Fibroblast of skin of abdomen (primary cell): ENCODE measurements at regions not wholly inside any gene's neighbourhood (a gene's known extent, or its start where the extent isn't known, plus 50 kb on each side); places are given as distances from the start of the nearest gene placed in this dataset.

Experiments used
- DNase-seq: peaks from one replicate; pipeline ENCODE4 v3.0.0-alpha.2; 2013

DNA sequence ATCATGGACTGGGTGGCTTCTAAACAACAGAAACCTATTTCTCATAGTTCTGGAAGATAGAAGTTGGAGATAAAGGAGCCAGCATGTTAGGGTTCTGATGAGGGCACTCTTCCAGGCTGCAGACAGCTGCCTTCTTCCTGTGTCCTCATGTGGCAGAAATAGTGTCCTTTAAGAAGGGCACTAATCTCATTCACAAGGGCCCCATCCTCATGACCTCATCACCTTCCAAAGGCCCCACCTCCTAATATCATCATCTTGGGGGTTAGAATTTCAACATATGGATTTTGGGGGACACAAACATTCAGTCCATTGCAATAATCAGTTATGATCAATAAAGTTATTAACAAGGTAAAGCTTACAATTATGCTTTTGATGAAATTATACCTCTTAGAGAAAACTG, 130.8 kb upstream of the SLC22A23 start:
- no peak for DNase-seq

DNA sequence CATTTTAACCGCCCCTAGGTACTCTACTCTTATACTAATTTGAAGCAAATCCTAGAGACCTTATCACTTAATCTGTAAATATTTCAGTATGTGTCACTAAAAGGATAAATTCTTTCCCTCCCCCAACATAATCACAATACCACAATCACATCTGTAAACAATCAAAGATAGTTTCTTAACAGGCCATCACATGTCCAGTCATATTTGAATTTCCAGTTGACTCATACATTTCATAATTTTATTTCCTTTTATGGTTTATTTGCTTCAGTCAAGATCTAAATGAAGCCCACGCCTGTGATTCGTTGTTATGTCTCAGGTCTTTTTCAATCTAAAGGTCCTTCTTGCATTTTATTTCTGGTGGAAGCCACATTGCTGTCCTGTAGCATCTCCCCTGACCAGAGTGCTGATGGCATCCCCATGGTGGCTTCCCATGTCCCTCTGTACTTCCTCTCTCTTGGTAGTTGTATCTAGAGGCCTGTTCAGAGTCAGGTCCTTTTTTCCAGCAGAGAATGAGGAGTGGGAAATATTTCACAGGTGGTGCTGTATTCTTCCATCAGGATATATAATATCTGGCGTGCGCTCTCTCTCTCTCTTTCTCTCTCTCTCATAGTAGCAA, 128.6 kb upstream of the SLC22A23 start:
- DNase-seq, result peak; percentile 92

DNA sequence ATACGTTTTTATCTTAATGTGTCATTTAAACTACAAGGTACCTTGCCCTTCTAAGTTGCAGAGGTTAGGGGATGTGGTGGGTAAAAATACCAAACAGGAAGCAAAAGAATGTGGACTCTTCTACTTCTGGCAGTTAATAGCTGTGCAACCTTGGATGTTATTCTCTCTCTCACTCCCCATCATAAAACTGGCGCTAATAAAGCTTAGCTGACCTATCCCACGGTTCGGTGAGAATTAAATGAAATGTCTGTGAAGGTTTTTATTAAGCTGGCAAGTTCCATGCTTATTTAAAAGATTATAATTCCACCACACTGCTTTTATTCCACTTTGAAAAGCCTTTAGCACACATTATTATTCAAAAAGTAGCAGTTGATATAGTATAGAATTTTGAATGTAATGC, 127.8 kb upstream of the SLC22A23 start:
- peak; percentile 26 for DNase-seq

DNA sequence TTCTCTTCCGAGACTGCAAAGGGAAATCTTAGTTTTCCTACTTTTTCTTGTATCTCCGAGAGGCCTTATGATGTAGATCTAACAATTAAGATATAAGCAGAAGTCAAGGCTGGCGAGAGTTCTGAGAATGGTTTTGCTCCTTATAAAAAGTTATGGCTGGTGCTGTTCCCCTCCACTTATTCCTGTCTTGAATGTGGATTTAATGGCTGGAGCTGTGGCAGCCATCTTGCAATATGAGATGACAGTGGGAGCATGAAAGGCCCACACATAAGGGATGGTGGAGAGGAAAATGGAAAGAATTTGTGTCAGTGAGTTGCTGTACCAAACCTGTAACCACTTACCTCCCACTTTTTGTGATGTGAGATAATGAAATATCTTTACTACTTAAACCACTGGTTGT, 124.6 kb upstream of the SLC22A23 start:
- DNase-seq, result no peak

GRCh38 chr6:3579652-3580175, 122.9 kb upstream of the SLC22A23 start:
- DNase-seq, result no peak

DNA sequence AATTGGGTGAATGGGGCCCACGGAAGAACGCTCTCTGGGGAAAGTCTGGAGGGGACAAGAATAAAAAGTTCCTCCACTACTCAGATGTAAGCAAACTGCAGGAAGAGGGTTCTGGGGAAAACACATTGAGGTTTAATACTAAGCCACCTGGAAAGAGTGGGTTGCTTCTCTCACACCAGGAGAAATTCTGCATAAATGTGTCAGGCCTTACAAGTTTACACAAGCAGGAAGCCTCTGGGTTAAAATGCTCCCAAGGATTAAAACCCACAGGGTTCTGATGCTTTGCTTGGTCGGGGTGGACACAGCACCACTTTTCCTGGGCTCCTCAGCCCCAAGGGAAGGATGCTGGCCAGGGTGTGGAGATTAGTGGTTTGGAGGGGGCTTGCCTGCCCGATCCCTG, 122.1 kb upstream of the SLC22A23 start:
- no peak for DNase-seq

DNA sequence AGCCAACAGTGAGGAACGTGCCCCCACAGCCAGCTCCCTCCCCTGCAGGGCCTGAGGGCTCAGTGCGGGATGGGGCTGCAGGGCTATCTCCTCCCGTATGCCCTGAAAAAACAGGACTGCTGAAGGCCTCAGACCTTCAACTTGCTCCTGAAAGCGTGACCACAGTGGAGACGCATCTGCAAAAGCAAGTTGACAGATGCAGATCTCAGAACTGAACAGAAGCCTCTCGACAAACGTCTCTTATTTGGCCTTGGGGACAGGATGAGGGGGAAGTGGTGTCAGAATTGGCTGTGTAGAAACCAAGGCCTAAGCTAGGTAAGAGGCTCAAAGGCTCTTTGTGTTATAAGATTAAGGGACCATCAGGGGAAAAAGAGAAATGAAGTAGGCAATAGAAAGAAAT, 120.7 kb upstream of the SLC22A23 start:
- DNase-seq, result no peak

DNA sequence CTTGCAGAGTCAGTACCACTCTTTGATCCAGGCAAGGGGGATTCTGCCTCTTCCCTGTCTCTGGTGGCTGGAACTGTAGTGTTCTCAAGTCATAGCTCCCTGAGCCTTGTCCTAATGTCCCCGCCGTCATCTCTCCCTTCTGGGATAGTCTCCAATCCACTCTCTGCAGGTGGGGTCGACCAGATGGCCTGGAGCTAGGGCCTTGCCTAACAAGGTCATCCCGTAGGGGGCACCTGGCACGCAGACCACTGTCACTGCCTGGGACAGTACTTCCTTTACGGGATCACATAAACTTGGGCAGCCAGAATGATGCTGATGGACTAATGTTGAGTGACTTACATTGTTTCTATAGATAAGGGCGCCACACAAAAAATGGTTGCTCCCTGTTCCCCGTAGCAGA, 118.9 kb upstream of the SLC22A23 start:
- DNase-seq, result no peak

- DNase-seq, result no peak
These were observed 118.3 kb upstream of the SLC22A23 start for GRCh38 chr6:3575166-3575565.

DNA sequence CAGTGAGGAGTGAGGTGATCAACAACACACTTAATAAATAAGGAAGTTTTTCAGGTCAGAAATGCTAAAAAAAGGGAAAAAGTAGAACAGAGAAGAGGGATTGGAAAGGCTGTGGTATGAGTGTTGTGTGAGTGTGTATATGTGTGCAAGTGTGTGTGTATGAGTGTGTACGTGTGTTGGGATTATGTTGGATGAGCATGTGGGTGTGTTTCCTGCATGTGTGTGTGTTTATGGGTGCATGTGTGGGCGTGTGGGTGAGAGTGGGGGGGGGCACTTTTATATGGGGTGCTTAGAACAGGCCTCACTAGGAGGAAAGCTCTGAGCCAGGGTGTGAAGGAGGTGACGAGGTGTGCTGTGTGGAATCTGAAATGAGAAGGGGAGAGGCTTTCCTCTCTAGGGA, 116.8 kb upstream of the SLC22A23 start:
- DNase-seq, result no peak

- DNase-seq, result no peak
These were observed 115.0 kb upstream of the SLC22A23 start for GRCh38 chr6:3571836-3572235.

GRCh38 chr6:3571250-3571681, 114.4 kb upstream of the SLC22A23 start:
- DNase-seq, result no peak

DNA sequence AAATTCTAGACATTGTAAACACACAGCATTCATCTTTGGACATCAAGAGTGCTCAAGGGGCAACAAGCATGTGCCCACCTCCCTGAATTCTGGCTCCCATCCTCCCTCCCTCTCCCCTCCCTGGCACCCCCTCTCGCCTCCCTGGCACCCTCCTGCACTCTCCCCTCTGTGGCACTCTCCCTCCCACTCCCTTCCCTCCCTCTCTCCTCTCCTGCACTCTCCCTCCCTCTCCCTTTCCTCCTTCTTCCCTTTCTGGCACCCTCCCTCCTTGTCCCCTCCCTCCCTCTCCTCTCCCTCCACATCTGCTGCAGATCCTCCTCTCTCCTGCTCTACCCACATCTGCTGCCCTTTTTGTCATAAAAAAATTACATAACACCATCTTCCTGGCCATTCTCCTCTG, 113.0 kb upstream of the SLC22A23 start:
- DNase-seq, result no peak

- DNase-seq, result no peak
These were observed 111.7 kb upstream of the SLC22A23 start for GRCh38 chr6:3568396-3569082.

DNA sequence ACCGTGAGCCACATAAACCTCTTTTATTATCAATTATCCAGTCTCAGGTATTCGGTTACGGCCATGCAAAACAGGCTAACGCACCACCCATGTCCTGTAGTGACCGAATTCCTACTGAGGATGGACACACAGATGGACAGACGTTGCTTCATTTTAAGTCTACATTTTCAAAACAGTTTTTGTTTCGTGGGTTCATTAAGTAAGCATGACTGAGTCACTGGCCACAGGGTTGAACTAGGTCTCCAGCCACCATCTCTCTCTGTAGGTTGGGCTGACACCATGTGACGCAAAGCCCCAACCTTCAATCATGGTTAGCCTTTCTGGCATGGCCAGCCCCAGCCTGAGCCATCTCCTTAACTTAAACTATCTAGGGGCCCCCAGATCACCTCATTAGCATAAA, 110.0 kb upstream of the SLC22A23 start:
- peak; percentile 20 for DNase-seq

DNA sequence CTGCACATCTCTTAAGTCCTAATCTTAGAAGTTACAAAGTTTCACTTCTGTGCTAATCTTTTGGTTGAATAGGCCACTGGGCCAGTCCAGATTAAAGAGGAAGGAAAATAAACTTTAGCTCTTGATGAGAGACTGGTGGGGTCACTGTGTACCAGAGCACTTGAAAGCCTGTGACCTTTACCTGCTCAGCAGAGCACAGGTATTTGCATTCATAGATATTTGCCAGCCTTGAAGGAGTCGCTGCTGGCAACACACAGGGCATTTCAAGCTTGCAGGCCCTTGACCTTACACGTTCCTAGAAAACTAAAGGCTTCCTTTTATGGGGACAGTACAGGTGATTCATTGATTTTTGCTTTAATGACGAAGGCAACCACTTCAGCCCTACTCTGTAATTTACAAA, 108.4 kb upstream of the SLC22A23 start:
- DNase-seq, result no peak

GRCh38 chr6:3561725-3562124, 104.9 kb upstream of the SLC22A23 start:
- peak; percentile 28 for DNase-seq

DNA sequence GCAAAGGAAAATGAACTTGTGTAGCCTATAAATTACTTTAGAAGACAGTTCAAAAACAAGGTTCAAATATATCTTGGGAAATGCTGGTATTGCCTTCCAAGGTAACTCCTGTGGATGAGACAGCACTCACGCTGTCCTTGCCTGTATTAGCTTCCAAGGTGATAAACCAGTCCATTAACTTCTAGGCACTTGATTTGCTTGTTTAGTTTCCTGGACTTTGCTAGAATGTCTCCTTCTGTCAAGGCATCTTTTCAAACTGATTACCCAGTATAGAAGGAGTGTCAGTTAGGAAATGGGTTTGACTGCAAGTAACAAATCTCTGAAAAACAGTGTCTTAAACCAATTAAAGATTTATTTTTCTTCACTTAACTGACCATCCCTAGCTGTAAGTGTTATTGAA, 103.4 kb upstream of the SLC22A23 start:
- DNase-seq, result no peak

DNA sequence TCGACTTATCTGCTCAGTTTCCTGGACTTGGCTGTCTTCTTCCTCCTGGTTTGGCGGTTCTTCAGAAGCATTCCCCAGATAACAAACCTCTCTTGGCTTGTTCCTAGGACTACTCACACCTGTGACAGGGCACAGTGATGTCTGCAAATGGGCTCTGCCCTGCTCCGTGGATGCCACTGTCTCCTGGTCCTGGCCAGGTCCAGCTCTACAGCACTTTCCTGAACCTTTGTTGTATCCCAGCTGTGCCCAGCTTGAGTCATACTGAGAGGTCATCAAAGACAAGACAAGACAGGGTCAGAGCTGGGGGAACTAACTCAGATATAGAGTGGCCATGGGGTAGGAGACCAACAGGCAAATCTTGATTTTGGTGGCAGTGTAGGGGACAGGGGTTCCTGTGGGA, 102.7 kb upstream of the SLC22A23 start:
- no peak for DNase-seq

GRCh38 chr6:3557336-3557735, 100.5 kb upstream of the SLC22A23 start:
- DNase-seq, result no peak

GRCh38 chr6:3553254-3553653, 96.4 kb upstream of the SLC22A23 start:
- DNase-seq, result no peak

DNA sequence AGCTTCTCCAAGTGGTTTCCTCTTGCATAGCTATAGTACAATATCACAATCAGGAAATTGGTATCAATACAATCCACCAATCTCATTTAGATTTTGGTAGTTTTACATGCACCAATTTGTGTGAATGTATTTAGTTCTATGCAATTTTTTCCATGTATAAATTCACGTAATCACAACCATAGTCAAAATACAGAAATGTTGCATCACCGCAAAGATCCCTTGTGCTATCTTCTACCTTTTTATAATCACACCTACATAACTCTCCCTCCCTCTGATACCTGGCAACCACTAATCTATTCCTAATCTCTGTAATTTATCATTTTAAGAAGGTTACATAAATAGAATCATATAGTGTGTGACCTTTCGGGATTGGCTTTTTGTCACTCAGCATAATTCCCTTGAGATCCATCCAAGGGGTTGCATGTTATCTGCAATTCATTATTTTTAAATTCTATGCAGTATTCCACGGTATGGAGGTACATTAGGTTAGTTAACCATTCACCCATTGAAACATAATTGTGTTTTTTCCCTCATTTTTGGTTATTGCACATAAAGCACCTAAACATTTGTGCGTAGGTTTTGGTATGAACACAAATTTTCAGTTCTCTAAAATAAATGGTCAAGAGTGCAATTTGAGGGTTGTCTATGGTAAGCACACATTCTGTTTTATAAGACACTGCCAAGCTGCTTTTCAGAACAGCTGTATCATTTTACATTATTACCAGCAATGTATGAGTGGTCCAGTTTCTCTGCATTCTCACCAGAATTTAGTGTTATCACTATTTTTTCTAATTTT, 95.1 kb upstream of the SLC22A23 start:
- DNase-seq, result no peak

DNA sequence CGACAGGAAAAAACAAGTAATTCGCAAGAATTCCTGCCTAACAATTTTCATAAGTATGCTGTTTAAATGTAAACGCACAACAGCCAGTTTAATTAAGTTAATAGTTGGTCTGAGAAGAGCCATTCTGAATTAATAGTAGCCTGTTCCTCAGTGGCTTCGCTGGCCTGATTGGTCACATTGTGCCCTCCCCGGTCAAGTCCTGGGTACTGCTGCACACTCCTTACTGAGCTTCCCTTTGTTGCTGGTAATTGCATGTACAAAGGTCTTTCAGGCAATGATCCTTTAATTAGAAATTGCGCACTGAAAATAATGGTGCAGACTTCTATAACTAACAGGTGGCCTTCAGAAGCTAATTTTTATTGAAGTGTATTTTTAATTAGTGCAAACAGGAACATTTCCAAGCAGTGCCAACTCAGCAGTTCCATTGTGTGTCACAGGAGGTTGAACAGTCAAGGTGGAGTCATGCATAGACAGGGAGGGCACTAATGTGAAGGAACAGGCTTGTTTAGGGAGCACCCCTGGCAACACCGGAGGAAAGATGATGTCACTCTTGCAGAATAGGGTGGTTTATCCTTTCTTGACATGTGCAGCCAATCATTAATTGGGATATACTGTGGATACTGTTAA, 92.6 kb upstream of the SLC22A23 start:
- no peak for DNase-seq
